IMR-90 (cell line): ENCODE measurements at regions not wholly inside any gene's neighbourhood (a gene's known extent, or its start where the extent isn't known, plus 50 kb on each side); places are given as distances from the start of the nearest gene placed in this dataset.

Experiments used
- ATAC-seq: fragments of 200-7000 bp; cut with Tn5 transposase; 2 replicates; pipeline ENCODE4 v1.9.1; 2020; ENCODE audit warnings: low read depth, mild to moderate bottlenecking, moderate library complexity
- BruUV-seq: library from RNA; stranded (reverse); fragments of 400-500 nt; replicated peaks from 2 replicates; lab custom pipeline; 2021; lab: Mats Ljungman, UMichigan
- CTCF ChIA-PET: fragments of 300-600 bp; formaldehyde crosslinking; extraction: SDS; loops from one replicate; lab custom pipeline; 2021; ENCODE audit warnings: antibody characterized with exemption; lab: Yijun Ruan, JAX
- POLR2A ChIA-PET: fragments of 300-600 bp; sonication (Branson Sonifier 250); formaldehyde crosslinking; loops from one replicate; lab custom pipeline; 2022; ENCODE audit warnings: antibody characterized with exemption; ENCODE audit not compliant: unreplicated experiment; lab: Charles Lee
- DNase-seq: peaks from one replicate; pipeline ENCODE4 v3.0.0; 2013
- H2AFZ ChIP-seq: replicated peaks from 2 replicates; pipeline ENCODE3; 2013; ENCODE audit warnings: low read length, mild to moderate bottlenecking; ENCODE audit not compliant: poor library complexity
- H2AK5ac ChIP-seq: 2 replicates; pipeline ENCODE4 v1.6.1; 2013; ENCODE audit warnings: low read depth, low read length, inconsistent platforms
- H2AK9ac ChIP-seq: replicated peaks from 2 replicates; pipeline ENCODE3; 2013; ENCODE audit warnings: mild to moderate bottlenecking, low read depth, low read length, moderate library complexity; ENCODE audit not compliant: poor library complexity
- H2BK120ac ChIP-seq: 2 replicates; pipeline ENCODE4 v1.6.1; 2013; ENCODE audit warnings: low read depth, low read length, inconsistent platforms
- H2BK15ac ChIP-seq: 3 replicates; pipeline ENCODE4 v1.6.1; 2013; ENCODE audit warnings: low read depth, low read length, inconsistent platforms
- H2BK20ac ChIP-seq: 2 replicates; pipeline ENCODE4 v1.6.1; 2013; ENCODE audit warnings: low read depth, mild to moderate bottlenecking, inconsistent platforms, low read length, moderate library complexity
- H2BK5ac ChIP-seq: 2 replicates; pipeline ENCODE4 v1.6.1; 2013; ENCODE audit warnings: mild to moderate bottlenecking, low read depth, low read length, inconsistent platforms; ENCODE audit not compliant: poor library complexity, severe bottlenecking
- H3K14ac ChIP-seq: replicated peaks from 2 replicates; pipeline ENCODE4 v1.6.1; 2013; ENCODE audit warnings: low read depth, low read length, inconsistent platforms
- H3K18ac ChIP-seq: 2 replicates; pipeline ENCODE4 v1.6.1; 2013; ENCODE audit warnings: low read depth, low read length, control low read depth
- H3K23ac ChIP-seq: 2 replicates; pipeline ENCODE4 v1.6.1; 2013; ENCODE audit warnings: low read depth, low read length, inconsistent platforms
- H3K27ac ChIP-seq: 2 replicates; pipeline ENCODE4 v1.5.1; 2013; ENCODE audit warnings: mild to moderate bottlenecking, control low read depth, low read length; ENCODE audit not compliant: insufficient read depth
- H3K27me3 ChIP-seq: 2 replicates; pipeline ENCODE4 v1.6.1; 2013; ENCODE audit warnings: low read length; ENCODE audit not compliant: control insufficient read depth, insufficient read depth
- H3K36me3 ChIP-seq: 2 replicates; pipeline ENCODE4 v1.6.1; 2013; ENCODE audit warnings: low read length, mixed read lengths; ENCODE audit not compliant: control insufficient read depth, insufficient read depth
- H3K4ac ChIP-seq: 2 replicates; pipeline ENCODE4 v1.6.1; 2013; ENCODE audit warnings: low read depth, low read length, inconsistent platforms
- H3K4me1 ChIP-seq: 2 replicates; pipeline ENCODE4 v1.6.1; 2013; ENCODE audit warnings: low read length, mixed read lengths; ENCODE audit not compliant: control insufficient read depth, insufficient read depth
- H3K4me2 ChIP-seq: 2 replicates; pipeline ENCODE4 v1.6.1; 2013; ENCODE audit warnings: low read depth, mild to moderate bottlenecking, control low read depth, low read length, moderate library complexity
- H3K4me3 ChIP-seq: 2 replicates; pipeline ENCODE4 v1.5.1; 2013; ENCODE audit warnings: low read depth, mild to moderate bottlenecking, control low read depth, low read length, moderate library complexity; ENCODE audit not compliant: insufficient read depth
- H3K56ac ChIP-seq: 2 replicates; pipeline ENCODE4 v1.6.1; 2013; ENCODE audit warnings: low read length, inconsistent platforms; ENCODE audit not compliant: insufficient read depth; ENCODE audit errors: extremely low read depth
- H3K79me1 ChIP-seq, 2 experiments: 2 replicates each; pipeline ENCODE4 v1.6.1; 2013; ENCODE audit warnings: low read length in 2 of 2, inconsistent platforms in 1 of 2, low read depth in 1 of 2
- H3K9ac ChIP-seq: 2 replicates; pipeline ENCODE4 v1.6.1; 2013; ENCODE audit warnings: low read depth, low read length, control low read depth
- H3K9me1 ChIP-seq: 2 replicates; pipeline ENCODE4 v1.6.1; 2013; ENCODE audit warnings: low read length, inconsistent platforms; ENCODE audit not compliant: insufficient read depth
- H3K9me3 ChIP-seq: 2 replicates; pipeline ENCODE4 v1.6.1; 2013; ENCODE audit warnings: low read length; ENCODE audit not compliant: control insufficient read depth, insufficient read depth
- H4K20me1 ChIP-seq: 2 replicates; pipeline ENCODE4 v1.6.1; 2013; ENCODE audit warnings: low read length, inconsistent platforms; ENCODE audit not compliant: insufficient read depth
- H4K5ac ChIP-seq: 2 replicates; pipeline ENCODE4 v1.6.1; 2013; ENCODE audit warnings: mild to moderate bottlenecking, low read depth, low read length, control low read depth
- H4K8ac ChIP-seq, 2 experiments: 2 replicates each; pipeline ENCODE4 v1.6.1; 2013; ENCODE audit warnings: low read depth in 2 of 2, low read length in 2 of 2, control low read depth in 1 of 2, inconsistent platforms in 1 of 2
- H4K91ac ChIP-seq: 2 replicates; pipeline ENCODE4 v1.6.1; 2013; ENCODE audit warnings: low read depth, low read length, inconsistent platforms; ENCODE audit not compliant: insufficient read depth
- BHLHE40 ChIP-seq: fragments of 150-350 bp; IDR thresholded peaks from 2 replicates; pipeline ENCODE4 v1.6.1; 2016; ENCODE audit warnings: mild to moderate bottlenecking, low read depth, low read length
- MAFK ChIP-seq: IDR thresholded peaks from 2 replicates; pipeline ENCODE4 v1.6.1; 2012; ENCODE audit warnings: low read depth, low read length, improper control_type of control experiment
- NFE2L2 ChIP-seq: fragments of 150-350 bp; IDR thresholded peaks from 2 replicates; pipeline ENCODE4 v1.6.1; 2016; ENCODE audit warnings: low read depth, mild to moderate bottlenecking, low read length
- RCOR1 ChIP-seq: IDR thresholded peaks from 2 replicates; pipeline ENCODE4 v1.6.1; 2012; ENCODE audit warnings: mild to moderate bottlenecking, low read length, improper control_type of control experiment; ENCODE audit not compliant: insufficient replicate concordance
- RFX5 ChIP-seq: IDR thresholded peaks from 2 replicates; pipeline ENCODE4 v1.8.0; 2012; ENCODE audit warnings: low read depth, mild to moderate bottlenecking, low read length, moderate library complexity
- WGBS, 2 experiments: methylation state at CpG; one replicate each; pipeline versions ENCODE4 v1.1.5 to v1.1.7; 2013; ENCODE audit warnings: missing lambda C conversion rate in 2 of 2; ENCODE audit not compliant: insufficient read length in 1 of 2; ENCODE audit errors: extremely low coverage in 2 of 2; 5-methylcytosine and 5-hydroxymethylcytosine counted together
- dilution Hi-C: fragments of 300-500 bp; cut with HindIII; formaldehyde crosslinking; loops from one replicate; pipeline ENCODE4 v1.14.3; 2018; ENCODE audit warnings: low sequenced_read_pairs; ENCODE audit not compliant: unreplicated experiment
- in situ Hi-C: fragments of 300-500 bp; cut with MboI; formaldehyde crosslinking; loops from 3 replicates; pipeline ENCODE4 v1.14.3; 2019; ENCODE audit warnings: low sequenced_read_pairs, inconsistent platforms, mixed read lengths
- intact Hi-C: fragments of 100-400 bp; cut with micrococcal nuclease; formaldehyde crosslinking; loops from 2 replicates; pipeline ENCODE4 v1.10.0; 2022
- TF ChIP-seq, protein P1 (sequence below): fragments of 150-350 bp; IDR thresholded peaks from 2 replicates; pipeline ENCODE4 v1.6.1; 2016; ENCODE audit warnings: low read depth, mild to moderate bottlenecking, low read length, moderate library complexity, borderline replicate concordance
- TF ChIP-seq, protein P2 (sequence below): conservative IDR thresholded peaks from 2 replicates; pipeline ENCODE4 v1.5.1; 2012; ENCODE audit warnings: mild to moderate bottlenecking, low read depth, low read length, improper control_type of control experiment

DNA sequence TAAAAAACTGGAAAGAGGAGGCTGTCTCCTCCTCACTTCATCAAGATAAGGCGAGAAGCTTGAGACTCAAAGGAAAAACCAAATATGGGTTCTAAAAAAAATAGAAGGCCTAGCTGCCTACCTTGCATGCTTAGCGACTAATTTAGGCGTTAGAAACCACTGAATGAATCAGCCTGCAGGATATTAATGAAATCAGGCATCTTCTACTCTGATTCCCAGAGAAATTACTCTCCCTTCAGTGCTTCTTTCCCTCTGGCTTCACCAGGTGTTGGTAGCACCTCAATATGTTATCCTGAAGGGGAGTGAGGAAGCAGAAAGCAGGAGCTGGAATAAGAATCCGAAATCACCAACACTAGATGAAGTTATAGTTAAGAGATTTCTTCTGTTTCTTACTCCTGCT is 749.8 kb upstream of the NRXN1 start:
- Histone ChIP-seq H2AK5ac (no peak overlapping the region), H3K23ac (no peak overlapping the region), H3K4me1 (peaks cover 4% of the 10 kb centered on the region; the same call in 1 of the 2 replicates), H3K9ac (no peak overlapping the region), H4K20me1 (no peaks in the 10 kb centered on the region), H3K9me3 (no peaks in the 10 kb centered on the region), H2BK15ac (no peak overlapping the region), H3K4me3 (no peak overlapping the region), H4K8ac (no peak overlapping the region), H4K91ac (no peak overlapping the region), H2BK120ac (no peak overlapping the region), H3K27ac (no peak overlapping the region), H3K18ac (no peak overlapping the region), H4K5ac (no peak overlapping the region), H3K36me3 (no peaks in the 10 kb centered on the region), H3K56ac (no peak overlapping the region), H3K4me2 (no peak overlapping the region), H2BK5ac (no peak overlapping the region), H3K27me3 (no peaks in the 10 kb centered on the region), H3K4ac (no peak overlapping the region), H2AFZ (no peak overlapping the region), H3K79me1 (no peaks in the 10 kb centered on the region), H3K9me1 (no peaks in the 10 kb centered on the region), H3K14ac (no peak overlapping the region), H2BK20ac (no peak overlapping the region), H2AK9ac (no peak overlapping the region)
- intact Hi-C loops (no loop called here), dilution Hi-C loops (no loop called here), in situ Hi-C loops (no loop called here)
- DNase-seq (no peak), ATAC-seq (no peak)
- ChIA-PET CTCF (no interaction called here), POLR2A (no interaction called here)
- no CpG with 5 or more reads among the region's 4 CpGs for WGBS, 2 experiments
- BruUV-seq, result no TSS peak
- TF ChIP-seq, protein P1, sequence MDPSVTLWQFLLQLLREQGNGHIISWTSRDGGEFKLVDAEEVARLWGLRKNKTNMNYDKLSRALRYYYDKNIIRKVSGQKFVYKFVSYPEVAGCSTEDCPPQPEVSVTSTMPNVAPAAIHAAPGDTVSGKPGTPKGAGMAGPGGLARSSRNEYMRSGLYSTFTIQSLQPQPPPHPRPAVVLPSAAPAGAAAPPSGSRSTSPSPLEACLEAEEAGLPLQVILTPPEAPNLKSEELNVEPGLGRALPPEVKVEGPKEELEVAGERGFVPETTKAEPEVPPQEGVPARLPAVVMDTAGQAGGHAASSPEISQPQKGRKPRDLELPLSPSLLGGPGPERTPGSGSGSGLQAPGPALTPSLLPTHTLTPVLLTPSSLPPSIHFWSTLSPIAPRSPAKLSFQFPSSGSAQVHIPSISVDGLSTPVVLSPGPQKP, result no peak
- no peak for TF ChIP-seq RCOR1
- TF ChIP-seq RFX5, result no peak
- TF ChIP-seq NFE2L2, result no peak
- TF ChIP-seq MAFK, result no peak
- TF ChIP-seq, protein P2, sequence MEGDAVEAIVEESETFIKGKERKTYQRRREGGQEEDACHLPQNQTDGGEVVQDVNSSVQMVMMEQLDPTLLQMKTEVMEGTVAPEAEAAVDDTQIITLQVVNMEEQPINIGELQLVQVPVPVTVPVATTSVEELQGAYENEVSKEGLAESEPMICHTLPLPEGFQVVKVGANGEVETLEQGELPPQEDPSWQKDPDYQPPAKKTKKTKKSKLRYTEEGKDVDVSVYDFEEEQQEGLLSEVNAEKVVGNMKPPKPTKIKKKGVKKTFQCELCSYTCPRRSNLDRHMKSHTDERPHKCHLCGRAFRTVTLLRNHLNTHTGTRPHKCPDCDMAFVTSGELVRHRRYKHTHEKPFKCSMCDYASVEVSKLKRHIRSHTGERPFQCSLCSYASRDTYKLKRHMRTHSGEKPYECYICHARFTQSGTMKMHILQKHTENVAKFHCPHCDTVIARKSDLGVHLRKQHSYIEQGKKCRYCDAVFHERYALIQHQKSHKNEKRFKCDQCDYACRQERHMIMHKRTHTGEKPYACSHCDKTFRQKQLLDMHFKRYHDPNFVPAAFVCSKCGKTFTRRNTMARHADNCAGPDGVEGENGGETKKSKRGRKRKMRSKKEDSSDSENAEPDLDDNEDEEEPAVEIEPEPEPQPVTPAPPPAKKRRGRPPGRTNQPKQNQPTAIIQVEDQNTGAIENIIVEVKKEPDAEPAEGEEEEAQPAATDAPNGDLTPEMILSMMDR, result no peak
- no peak for TF ChIP-seq BHLHE40
